ENCODE measurements at regions not wholly inside any gene's neighbourhood (a gene's known extent, or its start where the extent isn't known, plus 50 kb on each side); places are given as distances from the start of the nearest gene placed in this dataset.

GRCh38 chr13:57858376-57858775 is 226.8 kb downstream of the PCDH17 start:
- Mint-ChIP-seq H3K9me3 (ENCODE audit: unreplicated experiment) (no peaks in the 10 kb centered on the region), H3K27ac (ENCODE audit: unreplicated experiment) (no peak overlapping the region), H3K27me3 (ENCODE audit: unreplicated experiment) (no peaks in the 10 kb centered on the region), H3K36me3 (ENCODE audit: low read depth, unreplicated experiment) (no peaks in the 10 kb centered on the region), H3K4me3 (ENCODE audit: unreplicated experiment) (no peak overlapping the region), H3K4me1 (ENCODE audit: unreplicated experiment) (peaks cover 3% of the 10 kb centered on the region)
- TF ChIP-seq, protein P1, sequence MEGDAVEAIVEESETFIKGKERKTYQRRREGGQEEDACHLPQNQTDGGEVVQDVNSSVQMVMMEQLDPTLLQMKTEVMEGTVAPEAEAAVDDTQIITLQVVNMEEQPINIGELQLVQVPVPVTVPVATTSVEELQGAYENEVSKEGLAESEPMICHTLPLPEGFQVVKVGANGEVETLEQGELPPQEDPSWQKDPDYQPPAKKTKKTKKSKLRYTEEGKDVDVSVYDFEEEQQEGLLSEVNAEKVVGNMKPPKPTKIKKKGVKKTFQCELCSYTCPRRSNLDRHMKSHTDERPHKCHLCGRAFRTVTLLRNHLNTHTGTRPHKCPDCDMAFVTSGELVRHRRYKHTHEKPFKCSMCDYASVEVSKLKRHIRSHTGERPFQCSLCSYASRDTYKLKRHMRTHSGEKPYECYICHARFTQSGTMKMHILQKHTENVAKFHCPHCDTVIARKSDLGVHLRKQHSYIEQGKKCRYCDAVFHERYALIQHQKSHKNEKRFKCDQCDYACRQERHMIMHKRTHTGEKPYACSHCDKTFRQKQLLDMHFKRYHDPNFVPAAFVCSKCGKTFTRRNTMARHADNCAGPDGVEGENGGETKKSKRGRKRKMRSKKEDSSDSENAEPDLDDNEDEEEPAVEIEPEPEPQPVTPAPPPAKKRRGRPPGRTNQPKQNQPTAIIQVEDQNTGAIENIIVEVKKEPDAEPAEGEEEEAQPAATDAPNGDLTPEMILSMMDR (IDR thresholded peaks at IDR 0.05; ENCODE audit: unreplicated experiment): no peak
- no peak for DNase-seq (ENCODE audit: low spot score)

GRCh38 chr13:57862879-57863278 is 231.3 kb downstream of the PCDH17 start:
- Mint-ChIP-seq H3K9me3 (ENCODE audit: unreplicated experiment) (peaks cover 8% of the 10 kb centered on the region), H3K4me1 (ENCODE audit: unreplicated experiment) (peaks cover 3% of the 10 kb centered on the region), H3K4me3 (ENCODE audit: unreplicated experiment) (no peak overlapping the region), H3K27ac (ENCODE audit: unreplicated experiment) (no peak overlapping the region), H3K27me3 (ENCODE audit: unreplicated experiment) (peaks cover 3% of the 10 kb centered on the region), H3K36me3 (ENCODE audit: low read depth, unreplicated experiment) (peaks cover 5% of the 10 kb centered on the region)
- TF ChIP-seq, protein P1 (IDR thresholded peaks at IDR 0.05; ENCODE audit: unreplicated experiment): no peak
- DNase-seq (ENCODE audit: low spot score): no peak

DNA sequence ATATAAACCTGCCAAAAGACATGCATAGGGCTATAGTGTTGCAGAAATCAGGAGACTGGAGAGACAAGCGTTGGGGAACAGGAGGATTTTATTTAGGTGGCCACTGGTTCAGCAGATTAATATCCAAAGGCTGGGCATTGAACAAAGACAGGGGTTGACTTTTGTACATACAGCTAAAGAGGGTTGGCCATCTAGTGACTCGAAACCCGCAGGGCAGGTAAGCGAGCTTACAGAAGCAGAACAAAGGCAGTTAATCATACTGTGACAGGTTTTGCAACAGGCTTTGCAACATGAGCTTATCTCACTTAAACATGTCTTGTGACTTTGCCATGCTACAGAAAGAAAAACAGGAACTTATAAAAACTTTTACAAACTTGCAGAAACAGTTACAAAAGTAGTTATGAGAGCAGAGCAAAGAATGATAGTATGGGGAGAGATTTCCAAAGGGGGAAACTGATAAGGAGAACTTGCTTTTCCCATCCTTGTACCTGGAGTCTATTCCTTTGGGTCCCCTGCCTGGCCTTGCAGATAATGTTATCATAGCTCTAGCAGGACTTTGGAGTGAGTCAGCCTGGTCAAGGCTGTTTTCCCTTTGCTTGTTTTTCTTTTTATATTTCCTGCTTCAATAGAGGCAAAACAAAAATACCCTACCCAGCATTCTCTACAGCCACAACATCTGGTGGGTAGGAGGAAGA is 234.2 kb downstream of the PCDH17 start:
- peaks cover 7% of the 10 kb centered on the region for H3K36me3 Mint-ChIP-seq (ENCODE audit: low read depth, unreplicated experiment)
- peaks cover 8% of the 10 kb centered on the region for H3K9me3 Mint-ChIP-seq (ENCODE audit: unreplicated experiment)
- H3K27ac Mint-ChIP-seq (ENCODE audit: unreplicated experiment): no peak overlapping the region
- peaks cover 3% of the 10 kb centered on the region for H3K27me3 Mint-ChIP-seq (ENCODE audit: unreplicated experiment)
- H3K4me1 Mint-ChIP-seq (ENCODE audit: unreplicated experiment): peaks cover 3% of the 10 kb centered on the region
- DNase-seq (ENCODE audit: low spot score): peak; percentile 6
- TF ChIP-seq, protein P1 (IDR thresholded peaks at IDR 0.05; ENCODE audit: unreplicated experiment): no peak
- no peak overlapping the region for H3K4me3 Mint-ChIP-seq (ENCODE audit: unreplicated experiment)

- no peak overlapping the region for H3K4me3 Mint-ChIP-seq (ENCODE audit: unreplicated experiment)
- no peaks in the 10 kb centered on the region for H3K4me1 Mint-ChIP-seq (ENCODE audit: unreplicated experiment)
- no peaks in the 10 kb centered on the region for H3K36me3 Mint-ChIP-seq (ENCODE audit: low read depth, unreplicated experiment)
- no peak overlapping the region for H3K27ac Mint-ChIP-seq (ENCODE audit: unreplicated experiment)
- TF ChIP-seq, protein P1 (IDR thresholded peaks at IDR 0.05; ENCODE audit: unreplicated experiment): no peak
- no peaks in the 10 kb centered on the region for H3K9me3 Mint-ChIP-seq (ENCODE audit: unreplicated experiment)
- no peak for DNase-seq (ENCODE audit: low spot score)
- H3K27me3 Mint-ChIP-seq (ENCODE audit: unreplicated experiment): peaks cover 3% of the 10 kb centered on the region
These were observed 243.0 kb downstream of the PCDH17 start for GRCh38 chr13:57874530-57874929.

DNA sequence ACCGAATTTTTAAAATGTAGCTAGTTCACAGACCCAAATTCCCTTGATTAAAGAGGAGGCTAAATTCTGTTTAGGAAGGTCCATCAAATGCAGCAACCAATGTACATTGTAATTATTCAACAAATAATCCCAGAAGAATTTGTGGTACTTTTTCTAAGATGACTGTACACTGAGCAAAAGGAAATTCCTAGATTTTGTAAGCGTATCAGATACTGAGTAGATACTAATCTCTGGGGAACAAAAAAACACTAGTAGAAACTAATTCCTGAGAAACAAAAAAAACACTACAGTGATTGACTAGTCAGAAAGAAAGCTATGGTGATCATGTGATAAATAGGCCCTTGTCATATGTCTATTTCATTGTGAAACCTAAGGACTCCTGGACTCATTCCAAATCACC is 246.1 kb downstream of the PCDH17 start:
- H3K36me3 Mint-ChIP-seq (ENCODE audit: low read depth, unreplicated experiment): no peaks in the 10 kb centered on the region
- no peak for DNase-seq (ENCODE audit: low spot score)
- no peaks in the 10 kb centered on the region for H3K27me3 Mint-ChIP-seq (ENCODE audit: unreplicated experiment)
- H3K4me3 Mint-ChIP-seq (ENCODE audit: unreplicated experiment): no peak overlapping the region
- TF ChIP-seq, protein P1 (IDR thresholded peaks at IDR 0.05; ENCODE audit: unreplicated experiment): no peak
- no peak overlapping the region for H3K27ac Mint-ChIP-seq (ENCODE audit: unreplicated experiment)
- no peaks in the 10 kb centered on the region for H3K9me3 Mint-ChIP-seq (ENCODE audit: unreplicated experiment)
- no peaks in the 10 kb centered on the region for H3K4me1 Mint-ChIP-seq (ENCODE audit: unreplicated experiment)

All from endothelial cell (in vitro differentiated cells).